Brain microvascular endothelial cell (primary cell): ENCODE measurements at regions not wholly inside any gene's neighbourhood (a gene's known extent, or its start where the extent isn't known, plus 50 kb on each side); places are given as distances from the start of the nearest gene placed in this dataset.

ENCODE experiments used
- DNase-seq: peaks from one replicate; pipeline ENCODE4 v3.0.0-alpha.2; 2020
- H3K27ac ChIP-seq: fragments of 250-450 bp; sonication (Bioruptor Pico); 2 replicates; pipeline ENCODE4 v1.5.1; 2020; ENCODE audit warnings: mild to moderate bottlenecking, moderate library complexity
- H3K27me3 ChIP-seq: fragments of 250-450 bp; sonication (Bioruptor Pico); replicated peaks from 2 replicates; pipeline ENCODE4 v1.5.1; 2020; ENCODE audit warnings: mild to moderate bottlenecking
- H3K36me3 ChIP-seq: fragments of 250-450 bp; sonication (Bioruptor Pico); replicated peaks from 2 replicates; pipeline ENCODE4 v1.5.1; 2020; ENCODE audit warnings: mild to moderate bottlenecking
- H3K4me3 ChIP-seq: 2 replicates; pipeline ENCODE4 v1.5.1; 2011; ENCODE audit warnings: low read depth, mild to moderate bottlenecking, control low read depth, low read length, moderate library complexity
- in situ Hi-C: cut with HindIII; loops from 2 replicates; pipeline ENCODE4 v1.10.0; 2017; ENCODE audit warnings: low sequenced_read_pairs, low pct_ligation_motif_present
- TF ChIP-seq, protein P1 (sequence below): IDR thresholded peaks from 2 replicates; pipeline ENCODE4 v1.5.1; 2011; ENCODE audit warnings: low read depth, mild to moderate bottlenecking, moderate library complexity, low read length, control low read depth, inconsistent platforms; ENCODE audit errors: missing control alignments

DNA sequence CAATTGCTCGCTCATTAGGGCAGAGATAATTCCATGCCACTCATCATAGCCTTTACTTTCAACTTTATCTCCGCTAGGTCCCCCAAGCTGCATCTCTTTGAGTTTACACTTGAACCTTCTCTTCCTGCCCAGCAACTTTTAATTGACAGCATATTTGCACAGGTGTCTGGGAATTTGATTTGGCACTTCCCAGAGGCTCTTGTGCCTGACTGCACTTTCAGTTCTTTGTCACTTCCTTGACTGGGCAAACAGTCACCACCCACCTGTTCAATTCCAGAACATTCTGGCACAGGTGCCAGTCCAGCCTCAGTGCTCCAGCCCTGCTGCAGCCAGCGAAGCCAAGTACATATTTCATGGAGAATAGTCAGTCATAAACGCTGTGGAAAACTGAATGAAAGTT lies 110.1 kb upstream of the LRIG3 start:
- no peak for DNase-seq
- no peak overlapping the region for H3K4me3 ChIP-seq
- TF ChIP-seq, protein P1, sequence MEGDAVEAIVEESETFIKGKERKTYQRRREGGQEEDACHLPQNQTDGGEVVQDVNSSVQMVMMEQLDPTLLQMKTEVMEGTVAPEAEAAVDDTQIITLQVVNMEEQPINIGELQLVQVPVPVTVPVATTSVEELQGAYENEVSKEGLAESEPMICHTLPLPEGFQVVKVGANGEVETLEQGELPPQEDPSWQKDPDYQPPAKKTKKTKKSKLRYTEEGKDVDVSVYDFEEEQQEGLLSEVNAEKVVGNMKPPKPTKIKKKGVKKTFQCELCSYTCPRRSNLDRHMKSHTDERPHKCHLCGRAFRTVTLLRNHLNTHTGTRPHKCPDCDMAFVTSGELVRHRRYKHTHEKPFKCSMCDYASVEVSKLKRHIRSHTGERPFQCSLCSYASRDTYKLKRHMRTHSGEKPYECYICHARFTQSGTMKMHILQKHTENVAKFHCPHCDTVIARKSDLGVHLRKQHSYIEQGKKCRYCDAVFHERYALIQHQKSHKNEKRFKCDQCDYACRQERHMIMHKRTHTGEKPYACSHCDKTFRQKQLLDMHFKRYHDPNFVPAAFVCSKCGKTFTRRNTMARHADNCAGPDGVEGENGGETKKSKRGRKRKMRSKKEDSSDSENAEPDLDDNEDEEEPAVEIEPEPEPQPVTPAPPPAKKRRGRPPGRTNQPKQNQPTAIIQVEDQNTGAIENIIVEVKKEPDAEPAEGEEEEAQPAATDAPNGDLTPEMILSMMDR: no peak
- H3K36me3 ChIP-seq: no peaks in the 10 kb centered on the region
- no peak overlapping the region for H3K27ac ChIP-seq
- H3K27me3 ChIP-seq: no peaks in the 10 kb centered on the region
- in situ Hi-C loops: no loop called here

DNA sequence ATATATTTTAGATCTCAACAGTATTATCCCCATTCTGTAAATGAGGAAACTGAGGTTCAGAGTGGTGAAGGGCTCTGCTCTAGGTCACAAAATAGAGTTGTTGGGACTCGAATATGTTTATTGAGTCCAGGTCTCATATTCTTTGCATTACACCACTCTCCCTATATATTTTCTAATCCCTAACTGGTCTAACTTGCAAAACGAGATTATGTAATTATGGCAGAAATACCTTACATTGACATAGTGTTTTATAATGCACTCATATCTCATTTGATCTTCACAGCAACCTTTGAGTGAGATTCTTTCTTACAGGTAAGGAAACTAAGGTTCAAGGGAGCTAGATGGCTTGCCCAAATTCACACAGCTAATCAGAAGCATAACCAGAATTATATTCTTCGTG lies 106.9 kb upstream of the LRIG3 start:
- no peak overlapping the region for H3K4me3 ChIP-seq
- in situ Hi-C loops: no loop called here
- TF ChIP-seq, protein P1: no peak
- no peaks in the 10 kb centered on the region for H3K36me3 ChIP-seq
- H3K27me3 ChIP-seq: no peaks in the 10 kb centered on the region
- no peak overlapping the region for H3K27ac ChIP-seq
- no peak for DNase-seq

DNA sequence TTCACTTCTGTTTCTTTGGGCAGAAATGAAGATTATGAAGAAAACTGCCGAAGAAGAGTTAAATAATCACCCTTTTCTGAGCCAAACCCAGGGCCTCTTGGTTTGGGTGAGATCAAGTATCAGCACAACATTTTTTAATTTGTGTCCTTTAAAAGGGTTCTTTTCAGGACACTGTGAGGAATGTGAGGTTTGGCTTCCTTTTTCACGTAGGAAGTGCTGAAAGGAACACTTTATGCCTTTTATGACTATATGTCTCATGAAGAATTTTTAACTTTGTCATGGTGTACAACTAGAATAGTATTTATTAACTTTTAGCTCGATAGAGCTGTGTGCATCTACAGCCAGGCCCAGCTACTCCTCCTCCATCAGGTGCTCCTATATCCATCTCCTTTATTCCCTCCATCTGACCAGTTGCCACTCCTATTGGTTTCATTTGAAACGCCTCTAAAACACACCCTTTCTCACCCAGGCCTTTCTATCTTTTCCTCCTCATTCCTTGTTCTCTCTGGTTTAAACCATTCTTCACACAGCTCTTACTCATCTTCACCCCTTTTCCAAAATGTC lies 103.6 kb upstream of the LRIG3 start:
- H3K27ac ChIP-seq: no peak overlapping the region
- DNase-seq: no peak
- TF ChIP-seq, protein P1: no peak
- in situ Hi-C loops: no loop called here
- no peaks in the 10 kb centered on the region for H3K27me3 ChIP-seq
- H3K36me3 ChIP-seq: no peaks in the 10 kb centered on the region
- H3K4me3 ChIP-seq: no peak overlapping the region

DNA sequence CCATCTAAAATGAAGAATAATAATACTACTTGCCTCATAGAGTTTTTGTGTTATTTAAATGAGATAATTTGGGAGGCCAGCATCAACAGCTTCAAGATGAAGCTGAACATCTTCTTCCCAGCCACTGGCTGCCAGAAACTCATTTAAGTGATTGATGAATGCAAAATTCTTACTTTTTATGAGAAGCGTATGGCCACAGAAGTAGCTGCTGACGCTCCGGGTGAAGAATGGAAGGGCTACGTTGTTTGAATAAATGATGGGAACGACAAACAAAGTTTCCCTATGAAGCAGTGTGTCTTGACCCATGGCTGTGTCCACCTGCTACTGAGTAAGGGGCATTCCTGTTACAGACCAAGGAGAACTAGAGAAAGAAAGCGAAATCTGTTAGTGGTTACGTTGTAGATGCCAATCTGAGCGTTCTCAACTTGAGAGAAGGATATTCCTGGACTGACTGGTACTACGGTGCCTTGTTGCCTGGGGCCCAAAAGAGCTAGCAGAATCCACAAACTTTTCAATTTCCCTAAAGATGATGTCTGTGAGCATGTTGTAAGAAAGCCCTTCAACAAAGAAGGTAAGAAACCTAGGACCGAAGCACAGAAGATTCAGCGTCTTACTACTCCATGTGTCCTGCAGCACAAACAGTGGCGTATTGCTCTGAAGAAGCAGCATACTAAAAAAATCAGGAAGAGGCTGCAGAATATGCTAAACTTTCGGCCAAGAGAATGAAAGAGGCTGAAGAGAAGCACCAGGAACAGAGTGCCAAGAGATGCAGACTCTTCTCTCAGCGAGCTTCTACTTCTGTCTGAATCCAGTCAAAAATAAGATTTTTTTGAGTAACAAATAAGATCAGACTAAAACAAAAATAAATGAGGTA lies 100.0 kb upstream of the LRIG3 start:
- H3K27me3 ChIP-seq: no peaks in the 10 kb centered on the region
- no peak overlapping the region for H3K27ac ChIP-seq
- H3K36me3 ChIP-seq: no peaks in the 10 kb centered on the region
- in situ Hi-C loops: no loop called here
- TF ChIP-seq, protein P1: no peak
- H3K4me3 ChIP-seq: no peak overlapping the region
- DNase-seq: no peak

DNA sequence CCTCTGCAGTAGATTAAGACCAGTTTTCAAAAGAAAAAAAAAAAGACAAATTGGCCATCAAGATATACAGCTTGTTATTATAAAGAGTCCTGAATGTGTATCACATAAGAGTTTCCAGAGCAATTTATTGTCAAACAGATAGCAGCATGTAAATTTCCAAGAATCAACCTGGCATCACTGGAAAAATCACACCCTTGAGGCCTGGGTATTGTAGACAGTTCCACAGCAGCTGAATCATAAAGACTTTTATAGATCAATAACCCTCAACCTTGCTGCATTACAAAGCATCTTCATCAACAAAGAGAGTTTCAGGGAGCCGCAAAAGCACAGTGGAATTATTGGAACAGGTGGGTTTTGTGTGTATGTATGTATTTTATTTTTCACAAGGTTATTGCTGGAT lies 94.6 kb upstream of the LRIG3 start:
- Histone ChIP-seq H3K27me3 (no peaks in the 10 kb centered on the region), H3K36me3 (no peaks in the 10 kb centered on the region), H3K4me3 (no peak overlapping the region), H3K27ac (no peak overlapping the region)
- in situ Hi-C loops: no loop called here
- DNase-seq: no peak
- TF ChIP-seq, protein P1: no peak
